Right atrium auricular region (tissue), 2 donors: ENCODE measurements at regions not wholly inside any gene's neighbourhood (a gene's known extent, or its start where the extent isn't known, plus 50 kb on each side); places are given as distances from the start of the nearest gene placed in this dataset.

ENCODE experiments used
- DNase-seq: peaks from one replicate; pipeline ENCODE4 v3.0.0-alpha.2; 2019; ENCODE audit warnings: low spot score
- H3K27ac ChIP-seq, 2 donors: fragments of 200-600 bp; sonication (generic); 1 replicate in 1 of 2; 2 replicates in 1 of 2; pipeline ENCODE4 v1.5.1; 2016 to 2019
- H3K27me3 ChIP-seq, 2 donors: fragments of 200-600 bp; sonication (generic); one replicate each; pipeline versions ENCODE4 v1.5.1 to v1.6.0; 2017 to 2019
- H3K36me3 ChIP-seq: fragments of 200-600 bp; sonication (generic); one replicate; pipeline ENCODE4 v1.5.1; 2016
- H3K4me1 ChIP-seq, 2 donors: fragments of 200-600 bp; sonication (generic); one replicate each; pipeline versions ENCODE4 v1.5.1 to v1.6.0; 2017 to 2019
- H3K4me3 ChIP-seq, 2 donors: fragments of 200-600 bp; sonication (generic); 1 replicate in 1 of 2; 2 replicates in 1 of 2; pipeline ENCODE4 v1.5.1; 2017 to 2019; ENCODE audit warnings: mild to moderate bottlenecking in 1 of 2, moderate library complexity in 1 of 2
- H3K9me3 ChIP-seq, 2 donors: fragments of 200-600 bp; sonication (generic); one replicate each; pipeline ENCODE4 v1.5.1; 2019
- CTCF ChIP-seq, 2 donors: fragments of 200-600 bp; sonication (generic); IDR thresholded peaks; one replicate each; pipeline ENCODE4 v1.5.1; 2019; ENCODE audit warnings: antibody characterized with exemption in 2 of 2

GRCh38 chr2:20146401-20146800, 78.5 kb downstream of the SDC1 start:
- Histone ChIP-seq H3K4me1 (no peaks in the 10 kb centered on the region), H3K36me3 (no peaks in the 10 kb centered on the region), H3K9me3 (no peaks in the 10 kb centered on the region), H3K27ac (no peak overlapping the region), H3K27me3 (no peaks in the 10 kb centered on the region), H3K4me3 (no peak overlapping the region)
- no peak for TF ChIP-seq CTCF (IDR thresholded peaks at IDR 0.05)
- no peak for DNase-seq

- H3K36me3 ChIP-seq: no peaks in the 10 kb centered on the region
- H3K27me3 ChIP-seq: no peaks in the 10 kb centered on the region
- no peak overlapping the region for H3K27ac ChIP-seq
- no peaks in the 10 kb centered on the region for H3K9me3 ChIP-seq
- no peaks in the 10 kb centered on the region for H3K4me1 ChIP-seq
- H3K4me3 ChIP-seq: no peak overlapping the region
- no peak for DNase-seq
- no peak for TF ChIP-seq CTCF (IDR thresholded peaks at IDR 0.05)
Measured at GRCh38 chr2:20145497-20146193, 79.3 kb downstream of the SDC1 start.

GRCh38 chr2:20144861-20145260, 80.1 kb downstream of the SDC1 start:
- DNase-seq: no peak

GRCh38 chr2:20144196-20144595, 80.7 kb downstream of the SDC1 start:
- H3K27ac ChIP-seq: no peak overlapping the region

More at GRCh38 chr2:20144861-20145260, 80.1 kb downstream of the SDC1 start:
- Histone ChIP-seq H3K4me1 (no peaks in the 10 kb centered on the region), H3K4me3 (no peak overlapping the region), H3K9me3 (no peaks in the 10 kb centered on the region), H3K36me3 (no peaks in the 10 kb centered on the region), H3K27ac (no peak overlapping the region), H3K27me3 (no peaks in the 10 kb centered on the region)
- TF ChIP-seq CTCF (IDR thresholded peaks at IDR 0.05): no peak

GRCh38 chr2:20143263-20143662, 81.7 kb downstream of the SDC1 start:
- no peaks in the 10 kb centered on the region for H3K27me3 ChIP-seq
- no peak overlapping the region for H3K4me3 ChIP-seq
- no peaks in the 10 kb centered on the region for H3K36me3 ChIP-seq
- H3K27ac ChIP-seq: no peak overlapping the region
- no peak for TF ChIP-seq CTCF (IDR thresholded peaks at IDR 0.05)
- no peak for DNase-seq
- H3K4me1 ChIP-seq: no peaks in the 10 kb centered on the region
- H3K9me3 ChIP-seq: no peaks in the 10 kb centered on the region

More at GRCh38 chr2:20144196-20144595, 80.7 kb downstream of the SDC1 start:
- H3K9me3 ChIP-seq: no peaks in the 10 kb centered on the region
- DNase-seq: no peak
- H3K4me3 ChIP-seq: no peak overlapping the region
- no peaks in the 10 kb centered on the region for H3K4me1 ChIP-seq
- no peaks in the 10 kb centered on the region for H3K36me3 ChIP-seq
- no peaks in the 10 kb centered on the region for H3K27me3 ChIP-seq
- TF ChIP-seq CTCF (IDR thresholded peaks at IDR 0.05): no peak

- H3K36me3 ChIP-seq: no peaks in the 10 kb centered on the region
- H3K9me3 ChIP-seq: no peaks in the 10 kb centered on the region
- DNase-seq: no peak
- no peak overlapping the region for H3K4me3 ChIP-seq
- no peak overlapping the region for H3K27ac ChIP-seq
- no peak for TF ChIP-seq CTCF (IDR thresholded peaks at IDR 0.05)
- H3K4me1 ChIP-seq: no peaks in the 10 kb centered on the region
- H3K27me3 ChIP-seq: no peaks in the 10 kb centered on the region
Measured at GRCh38 chr2:20141806-20142205, 83.1 kb downstream of the SDC1 start.
